SU-DHL-6 (cell line): ENCODE measurements at regions not wholly inside any gene's neighbourhood (a gene's known extent, or its start where the extent isn't known, plus 50 kb on each side); places are given as distances from the start of the nearest gene placed in this dataset.
"Not testable (repeated sequence)": the region's sequence is repeated elsewhere in the genome, so short reads cannot be mapped to it uniquely, and the experiment has no call there.

Experiments
- H2AFZ ChIP-seq: fragments of 200-600 bp; sonication (generic); 2 replicates; pipeline ENCODE4 v1.6.1; 2014; ENCODE audit warnings: low read depth, mild to moderate bottlenecking, moderate library complexity, mixed read lengths, antibody characterized with exemption, low read length; ENCODE audit not compliant: severe bottlenecking
- H3F3A ChIP-seq: fragments of 200-600 bp; shearing (Covaris generic); 2 replicates; pipeline ENCODE4 v1.6.0; 2016; ENCODE audit warnings: antibody characterized with exemption, mild to moderate bottlenecking; ENCODE audit not compliant: insufficient read depth
- H3K27ac ChIP-seq: fragments of 200-600 bp; sonication (generic); 2 replicates; pipeline ENCODE4 v1.5.1; 2016; ENCODE audit warnings: low read depth, mild to moderate bottlenecking, low read length, moderate library complexity, mixed read lengths
- H3K27me3 ChIP-seq: fragments of 200-600 bp; sonication (generic), shearing (Covaris generic); 2 replicates; pipeline ENCODE4 v1.6.0; 2014; ENCODE audit warnings: mild to moderate bottlenecking, low read length
- H3K36me3 ChIP-seq: fragments of 200-600 bp; sonication (generic); 2 replicates; pipeline ENCODE4 v1.6.1; 2014; ENCODE audit warnings: mild to moderate bottlenecking, low read length, mixed read lengths
- H3K4me2 ChIP-seq: fragments of 300-600, 200-600 bp; shearing (Covaris generic), sonication (generic); 2 replicates; pipeline ENCODE4 v1.6.0; 2014; ENCODE audit warnings: low read length, low read depth, mild to moderate bottlenecking; ENCODE audit not compliant: poor library complexity, severe bottlenecking
- H3K4me3 ChIP-seq: fragments of 200-600 bp; sonication (generic); 2 replicates; pipeline ENCODE4 v1.5.1; 2014; ENCODE audit warnings: antibody characterized with exemption, low read length, mild to moderate bottlenecking, mixed read lengths; ENCODE audit not compliant: insufficient read depth, poor library complexity, severe bottlenecking
- H3K79me2 ChIP-seq: fragments of 200-600 bp; sonication (generic); 2 replicates; pipeline ENCODE4 v1.6.1; 2014; ENCODE audit warnings: mild to moderate bottlenecking, low read length, moderate library complexity; ENCODE audit not compliant: insufficient read depth
- H3K9ac ChIP-seq: fragments of 200-600 bp; sonication (generic); 2 replicates; pipeline ENCODE4 v1.7.0; 2014; ENCODE audit warnings: mild to moderate bottlenecking, low read length
- H3K9me2 ChIP-seq: fragments of 200-600 bp; sonication (generic); replicated peaks from 2 replicates; pipeline ENCODE4 v1.6.1; 2014; ENCODE audit warnings: low read length; ENCODE audit not compliant: insufficient read depth
- H3K9me3 ChIP-seq: fragments of 200-600 bp; sonication (generic); 2 replicates; pipeline ENCODE4 v1.6.1; 2014; ENCODE audit warnings: low read length, mixed read lengths; ENCODE audit not compliant: insufficient read depth
- H4K20me1 ChIP-seq: fragments of 200-600 bp; sonication (generic); 2 replicates; pipeline ENCODE4 v1.6.1; 2014; ENCODE audit warnings: low read depth, mild to moderate bottlenecking, antibody characterized with exemption, low read length, moderate library complexity, mixed read lengths
- CTCF ChIP-seq: fragments of 200-600 bp; sonication (generic); IDR thresholded peaks from one replicate; pipeline ENCODE4 v1.5.1; 2017; ENCODE audit warnings: antibody characterized with exemption, mild to moderate bottlenecking, low read length, moderate library complexity; ENCODE audit not compliant: insufficient read depth, poor library complexity, severe bottlenecking
- EZH2phosphoT487 ChIP-seq: fragments of 200-600 bp; sonication (generic), shearing (Covaris generic); conservative IDR thresholded peaks from 2 replicates; pipeline ENCODE4 v1.6.1; 2018; ENCODE audit warnings: mild to moderate bottlenecking, antibody characterized with exemption, low read length, moderate library complexity, mixed read lengths

GRCh38 chr21:15210235-15210678, 145.5 kb upstream of the NRIP1 start:
- Histone ChIP-seq H4K20me1 (no peaks in the 10 kb centered on the region), H3K27me3 (no peaks in the 10 kb centered on the region), H3K4me2 (no peak overlapping the region), H3K4me3 (no peak overlapping the region), H3K79me2 (no peaks in the 10 kb centered on the region), H3K9me2 (no peaks in the 10 kb centered on the region), H3K9me3 (no peaks in the 10 kb centered on the region), H3K9ac (no peak overlapping the region), H2AFZ (no peak overlapping the region), H3K36me3 (no peaks in the 10 kb centered on the region), H3K27ac (no peak overlapping the region), H3F3A (no peaks in the 10 kb centered on the region)
- no peak for TF ChIP-seq EZH2phosphoT487
- TF ChIP-seq CTCF = no peak

DNA sequence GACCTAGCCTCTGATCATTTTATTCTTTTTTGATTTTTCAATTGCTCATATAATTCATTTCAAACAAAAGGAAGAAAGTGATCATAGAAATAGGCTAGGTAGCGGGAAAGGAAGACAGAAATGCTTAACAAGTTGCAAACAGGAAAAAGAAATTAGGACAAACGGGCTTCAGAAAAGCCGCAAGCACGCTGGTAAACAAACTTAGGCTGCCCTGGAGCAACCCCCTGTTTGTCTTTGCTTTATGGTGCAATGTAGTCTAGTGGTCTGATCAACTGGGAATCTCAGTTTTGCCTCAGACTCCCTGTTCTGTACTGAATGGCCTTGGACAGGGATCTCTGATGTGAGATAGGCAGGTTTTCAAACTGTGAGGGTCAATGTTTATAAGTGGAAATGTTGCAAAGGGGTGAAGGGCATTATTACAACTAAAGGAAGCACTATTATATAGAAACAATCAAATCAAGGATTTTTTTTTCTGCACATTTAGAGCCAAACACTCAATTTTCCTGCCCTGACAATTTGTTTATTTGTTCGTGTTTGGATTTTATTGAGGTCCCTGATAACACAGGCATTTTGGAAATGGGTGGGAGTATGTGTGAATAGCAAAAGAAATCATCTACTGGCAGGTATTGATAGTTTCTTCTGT, 146.8 kb upstream of the NRIP1 start:
- TF ChIP-seq EZH2phosphoT487 (no peak), CTCF (no peak)

DNA sequence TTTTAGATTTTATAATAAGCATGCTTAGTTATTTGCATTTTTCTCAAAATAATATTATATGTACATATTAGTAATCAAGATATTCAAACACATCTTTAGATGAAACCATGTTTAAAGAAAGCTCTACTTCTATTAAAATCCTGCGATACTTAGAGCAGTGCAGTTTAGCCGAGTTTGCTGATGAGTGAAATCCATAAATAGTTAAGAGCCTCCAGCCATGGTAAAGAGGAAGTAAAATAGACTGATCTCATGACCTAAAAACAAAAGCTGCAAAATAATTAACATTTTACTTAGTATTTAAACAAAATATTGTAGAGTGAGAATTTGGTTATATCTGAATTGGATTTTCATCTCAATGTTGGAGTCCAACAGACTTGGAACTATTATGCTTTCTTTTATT, 147.4 kb upstream of the NRIP1 start:
- Histone ChIP-seq H3K4me2 (no peak overlapping the region), H3K27ac (no peak overlapping the region), H3K36me3 (no peaks in the 10 kb centered on the region), H3F3A (no peaks in the 10 kb centered on the region), H3K9ac (no peak overlapping the region), H3K79me2 (no peaks in the 10 kb centered on the region), H2AFZ (no peak overlapping the region), H3K9me3 (no peaks in the 10 kb centered on the region), H3K9me2 (no peaks in the 10 kb centered on the region), H4K20me1 (no peaks in the 10 kb centered on the region), H3K4me3 (no peak overlapping the region), H3K27me3 (no peaks in the 10 kb centered on the region)
- TF ChIP-seq CTCF (no peak), EZH2phosphoT487 (no peak)

More for the DNA sequence above, 146.8 kb upstream of the NRIP1 start:
- no peak overlapping the region for H3K4me2 ChIP-seq
- H4K20me1 ChIP-seq = no peaks in the 10 kb centered on the region
- no peak overlapping the region for H2AFZ ChIP-seq
- H3K4me3 ChIP-seq = no peak overlapping the region
- H3K36me3 ChIP-seq = no peaks in the 10 kb centered on the region
- no peaks in the 10 kb centered on the region for H3F3A ChIP-seq
- no peak overlapping the region for H3K9ac ChIP-seq
- no peaks in the 10 kb centered on the region for H3K79me2 ChIP-seq
- no peak overlapping the region for H3K27ac ChIP-seq
- no peaks in the 10 kb centered on the region for H3K9me2 ChIP-seq
- H3K9me3 ChIP-seq = no peaks in the 10 kb centered on the region
- no peaks in the 10 kb centered on the region for H3K27me3 ChIP-seq

DNA sequence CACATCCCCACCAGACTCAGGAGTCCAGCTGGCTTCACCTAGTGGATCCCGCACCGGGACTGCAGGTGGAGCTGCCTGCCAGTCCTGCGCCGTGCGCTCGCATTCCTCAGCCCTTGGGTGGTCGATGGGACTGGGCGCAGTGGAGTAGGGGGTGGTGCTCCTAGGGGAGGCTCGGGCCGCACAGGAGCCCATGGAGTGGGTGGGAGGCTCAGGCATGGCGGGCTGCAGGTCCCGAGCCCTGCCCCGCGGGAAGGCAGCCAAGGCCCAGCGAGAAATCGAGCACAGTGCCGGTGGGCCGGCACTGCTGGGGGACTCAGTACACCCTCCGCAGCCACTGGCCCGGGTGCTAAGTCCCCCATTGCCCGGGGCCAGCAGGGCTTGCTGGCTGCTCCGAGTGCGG, 153.7 kb upstream of the NRIP1 start:
- H3K27ac ChIP-seq, H3K4me2 ChIP-seq, H3K27me3 ChIP-seq, H3K79me2 ChIP-seq, H3K9me3 ChIP-seq, H3F3A ChIP-seq, H4K20me1 ChIP-seq, H3K9ac ChIP-seq, H2AFZ ChIP-seq, H3K36me3 ChIP-seq, H3K9me2 ChIP-seq, H3K4me3 ChIP-seq: not testable (repeated sequence)
